Fibroblast of lung (primary cell): ENCODE measurements at regions not wholly inside any gene's neighbourhood (a gene's known extent, or its start where the extent isn't known, plus 50 kb on each side); places are given as distances from the start of the nearest gene placed in this dataset.

Experiments used
- CTCF ChIP-seq, 2 donors: IDR thresholded peaks in 1 of 2; conservative IDR thresholded peaks in 1 of 2; 1 replicate in 1 of 2; 2 replicates in 1 of 2; pipeline ENCODE4 v1.5.1; 2011 to 2012; ENCODE audit warnings: low read length in 2 of 2, control low read depth in 1 of 2, inconsistent platforms in 1 of 2, low read depth in 1 of 2, mild to moderate bottlenecking in 1 of 2
- EZH2 ChIP-seq: IDR thresholded peaks from 2 replicates; pipeline ENCODE4 v1.5.1; 2012; ENCODE audit warnings: low read length, control low read depth, mild to moderate bottlenecking; ENCODE audit errors: missing control alignments

GRCh38 chr2:176405477-176405876 is 136.2 kb downstream of the MTX2 start:
- no peak for TF ChIP-seq CTCF (conservative IDR thresholded peaks at IDR 0.05 in 1 of 2, IDR thresholded peaks at IDR 0.05 in 1 of 2; ENCODE audit: low read depth in 1 of 2, low read length in 2 of 2)
- no peak for TF ChIP-seq EZH2
